RWPE1 (cell line): ENCODE measurements at regions not wholly inside any gene's neighbourhood (a gene's known extent, or its start where the extent isn't known, plus 50 kb on each side); places are given as distances from the start of the nearest gene placed in this dataset.

Source experiments
- CTCF ChIA-PET: fragments of 350-600 bp; sonication (Branson Sonifier 250); formaldehyde crosslinking; extraction: SDS; loops from one replicate; lab custom pipeline; 2021; lab: Yijun Ruan, JAX
- POLR2A ChIA-PET: fragments of 400-600 bp; formaldehyde crosslinking; extraction: SDS; loops from one replicate; lab custom pipeline; 2020; ENCODE audit warnings: antibody characterized with exemption; ENCODE audit not compliant: low non-redundant PET; lab: Yijun Ruan, JAX
- DNase-seq: peaks from one replicate; pipeline ENCODE4 v3.0.0; 2012; ENCODE audit warnings: low spot score
- H3K27ac ChIP-seq: fragments of 450-650 bp; 2 replicates; pipeline ENCODE4 v1.5.1; 2017
- TF ChIP-seq, protein P1 (sequence below): fragments of 450-650 bp; conservative IDR thresholded peaks from 2 replicates; pipeline ENCODE4 v1.5.1; 2017; ENCODE audit warnings: low read depth, mild to moderate bottlenecking

DNA sequence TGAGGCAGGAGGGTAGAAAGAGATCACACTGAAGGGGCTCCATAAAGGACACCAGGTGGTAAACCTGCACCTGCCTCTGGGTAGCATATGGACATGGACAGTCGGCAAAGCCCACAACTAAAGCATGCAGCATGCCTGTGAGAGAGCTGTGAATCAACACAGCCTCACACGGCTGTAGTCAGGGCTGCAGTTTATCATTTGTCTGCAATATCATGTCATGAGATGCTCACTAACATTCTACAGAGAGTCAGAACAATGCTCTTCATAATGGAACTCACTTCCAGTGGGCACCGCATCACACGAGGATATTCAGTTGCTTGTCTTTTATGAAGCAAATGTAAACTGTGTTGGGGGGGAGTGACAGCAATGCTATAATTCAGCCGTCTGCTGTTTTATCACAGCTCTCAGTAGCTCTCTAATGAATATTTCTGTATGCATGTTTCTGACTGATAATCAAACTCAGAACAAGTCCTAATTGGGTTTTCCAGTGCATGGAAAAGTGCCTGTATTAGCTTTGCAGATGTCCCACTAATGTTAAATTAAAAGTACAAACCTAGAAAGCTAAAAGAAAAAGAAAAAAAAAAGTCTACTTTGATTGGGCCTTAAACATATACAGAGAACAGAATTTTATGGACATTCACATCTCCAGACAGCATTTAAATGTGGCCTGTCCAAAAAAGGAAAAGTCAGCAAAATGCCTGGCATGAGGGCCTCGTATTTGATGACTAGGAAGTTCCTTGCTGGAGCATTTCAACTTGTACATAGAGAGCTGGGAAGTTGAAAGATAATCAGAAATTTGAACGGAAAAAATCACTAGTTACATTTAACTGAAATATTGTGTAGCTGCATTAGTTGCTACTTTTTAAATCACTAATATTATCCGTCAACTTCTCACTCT lies 406.1 kb upstream of the SOX11 start:
- DNase-seq = no peak
- TF ChIP-seq, protein P1, sequence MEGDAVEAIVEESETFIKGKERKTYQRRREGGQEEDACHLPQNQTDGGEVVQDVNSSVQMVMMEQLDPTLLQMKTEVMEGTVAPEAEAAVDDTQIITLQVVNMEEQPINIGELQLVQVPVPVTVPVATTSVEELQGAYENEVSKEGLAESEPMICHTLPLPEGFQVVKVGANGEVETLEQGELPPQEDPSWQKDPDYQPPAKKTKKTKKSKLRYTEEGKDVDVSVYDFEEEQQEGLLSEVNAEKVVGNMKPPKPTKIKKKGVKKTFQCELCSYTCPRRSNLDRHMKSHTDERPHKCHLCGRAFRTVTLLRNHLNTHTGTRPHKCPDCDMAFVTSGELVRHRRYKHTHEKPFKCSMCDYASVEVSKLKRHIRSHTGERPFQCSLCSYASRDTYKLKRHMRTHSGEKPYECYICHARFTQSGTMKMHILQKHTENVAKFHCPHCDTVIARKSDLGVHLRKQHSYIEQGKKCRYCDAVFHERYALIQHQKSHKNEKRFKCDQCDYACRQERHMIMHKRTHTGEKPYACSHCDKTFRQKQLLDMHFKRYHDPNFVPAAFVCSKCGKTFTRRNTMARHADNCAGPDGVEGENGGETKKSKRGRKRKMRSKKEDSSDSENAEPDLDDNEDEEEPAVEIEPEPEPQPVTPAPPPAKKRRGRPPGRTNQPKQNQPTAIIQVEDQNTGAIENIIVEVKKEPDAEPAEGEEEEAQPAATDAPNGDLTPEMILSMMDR = no peak
- ChIA-PET POLR2A (no interaction called here), CTCF (no interaction called here)
- no peak overlapping the region for H3K27ac ChIP-seq

DNA sequence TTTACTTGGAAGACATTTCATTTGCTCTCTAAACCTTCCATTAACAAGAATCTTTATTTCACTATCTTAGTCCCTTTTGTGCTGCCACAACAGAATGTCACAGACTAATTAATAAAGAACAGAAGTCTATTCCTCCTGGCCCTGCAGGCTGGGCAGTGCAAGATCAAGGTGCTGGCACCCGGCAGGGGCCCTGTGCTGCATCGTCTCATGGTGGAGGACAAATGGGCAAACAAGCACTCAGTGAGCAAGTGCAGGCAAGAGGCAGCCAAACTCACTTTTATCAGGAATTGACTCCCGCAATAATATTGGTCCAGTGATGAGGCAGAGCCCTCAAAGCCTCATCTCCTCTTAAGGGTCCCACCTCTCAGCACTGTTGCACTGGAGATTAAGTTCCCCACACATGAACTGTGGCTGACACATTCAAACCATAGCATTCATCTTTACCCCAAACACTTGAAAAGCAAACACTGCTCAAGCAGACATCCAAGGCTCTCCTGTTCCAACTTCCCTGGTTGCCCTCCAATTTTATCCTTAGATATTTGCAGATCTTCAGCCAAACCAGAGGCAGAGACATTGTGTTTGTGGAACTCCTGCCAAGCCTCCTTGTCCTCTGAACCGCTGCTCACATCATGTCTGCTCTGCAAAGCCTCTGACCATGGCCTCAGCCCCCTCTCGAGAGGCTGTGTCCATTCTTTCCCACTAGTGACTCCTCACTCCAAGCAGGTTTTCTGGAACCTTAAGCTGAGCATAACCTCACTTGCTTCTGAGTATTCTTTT lies 404.4 kb upstream of the SOX11 start:
- POLR2A ChIA-PET = no interaction called here

DNA sequence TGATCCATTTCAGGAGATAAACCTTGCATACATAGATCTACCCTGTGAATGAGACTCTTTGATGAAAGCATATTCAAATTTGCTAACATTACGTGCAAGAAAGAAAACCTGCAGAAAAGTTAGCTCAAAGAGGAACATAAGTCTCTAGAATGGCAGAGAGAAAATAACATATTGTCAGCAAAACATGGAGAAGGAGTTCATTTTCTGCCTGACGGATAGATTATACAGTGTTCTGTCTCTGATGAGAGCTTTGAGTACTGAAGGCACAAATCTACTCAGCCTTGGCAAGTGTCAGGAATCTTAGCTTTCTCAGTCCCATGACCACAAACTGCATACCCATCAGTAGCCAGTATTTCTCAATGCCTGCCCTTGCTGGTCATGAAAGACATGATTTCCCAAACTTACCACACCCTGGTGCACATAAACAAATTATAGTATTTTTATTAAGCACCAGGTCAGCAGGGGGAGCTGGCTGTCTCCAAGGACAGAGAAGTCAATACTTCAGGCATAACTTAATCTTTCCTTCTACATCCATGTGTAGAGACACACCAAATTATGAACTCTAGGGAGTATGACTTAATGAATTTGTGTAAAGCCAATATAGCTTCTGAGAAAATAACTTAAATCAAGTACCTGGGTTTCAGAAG lies 401.2 kb upstream of the SOX11 start:
- TF ChIP-seq, protein P1 = no peak
- ChIA-PET POLR2A (no interaction called here), CTCF (no interaction called here)
- DNase-seq = no peak
- H3K27ac ChIP-seq = no peak overlapping the region

More for the DNA sequence above, 404.4 kb upstream of the SOX11 start:
- H3K27ac ChIP-seq = no peak overlapping the region
- CTCF ChIA-PET = no interaction called here
- TF ChIP-seq, protein P1 = no peak
- no peak for DNase-seq

DNA sequence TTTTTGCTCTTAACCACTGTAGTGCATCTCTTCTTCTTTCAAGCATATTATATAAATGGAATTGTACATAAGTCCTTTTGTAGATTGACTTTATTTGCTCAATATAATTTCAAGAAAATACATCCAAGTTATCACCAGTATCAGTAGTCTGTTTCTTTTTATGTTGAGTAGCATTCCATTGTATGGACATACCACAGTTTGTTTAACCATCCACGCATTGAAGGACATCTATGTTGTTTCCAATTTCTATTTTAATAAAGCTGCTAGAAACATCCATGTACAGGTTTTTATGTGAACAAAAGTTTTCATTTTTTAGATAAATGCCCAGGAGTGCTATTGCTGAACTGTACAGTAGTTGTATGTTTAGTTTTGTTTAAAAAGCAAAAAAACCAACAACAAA lies 387.5 kb upstream of the SOX11 start:
- POLR2A ChIA-PET = no interaction called here

DNA sequence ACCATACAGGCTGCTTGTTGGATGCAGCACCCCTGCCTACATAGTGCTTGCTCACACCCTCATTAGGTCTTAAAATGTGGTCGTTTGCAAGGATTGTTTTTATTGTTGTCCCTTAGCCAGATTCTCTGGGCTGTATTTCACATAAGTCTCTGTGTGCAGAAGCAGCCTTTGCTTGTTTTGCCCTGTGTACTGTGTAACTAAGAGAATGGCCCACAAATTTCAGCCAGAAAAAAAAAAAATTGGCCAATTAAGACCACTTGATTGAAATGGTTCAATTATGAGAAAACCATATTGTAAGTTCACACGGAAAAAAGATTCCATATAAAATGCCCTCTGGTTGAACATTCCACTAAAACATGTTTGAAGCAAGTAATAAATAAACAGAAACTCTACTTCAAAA lies 377.1 kb upstream of the SOX11 start:
- no peak overlapping the region for H3K27ac ChIP-seq
- TF ChIP-seq, protein P1 = no peak
- CTCF ChIA-PET = no interaction called here
- DNase-seq = no peak
- POLR2A ChIA-PET = no interaction called here

More for the DNA sequence above, 387.5 kb upstream of the SOX11 start:
- no peak overlapping the region for H3K27ac ChIP-seq
- no peak for DNase-seq
- TF ChIP-seq, protein P1 = no peak
- CTCF ChIA-PET = no interaction called here

DNA sequence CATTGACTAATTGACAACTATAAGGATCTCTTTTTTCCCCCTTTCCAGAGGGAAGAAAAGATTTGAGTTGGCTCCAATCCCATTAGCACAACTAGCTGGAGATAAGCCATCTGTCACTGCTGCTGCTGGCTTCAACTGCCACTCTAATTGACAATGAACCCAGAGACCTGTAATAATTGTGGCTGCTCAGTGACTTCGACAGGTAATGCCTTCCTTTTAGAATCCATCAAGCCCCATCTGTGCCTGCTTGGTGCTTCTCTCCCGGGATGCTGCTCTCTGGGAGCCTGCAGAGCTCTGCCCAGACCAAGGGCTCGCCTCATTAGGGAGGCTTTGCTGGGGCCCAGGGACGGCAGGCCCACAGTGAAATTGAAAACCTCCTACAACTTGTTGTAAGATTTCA lies 376.7 kb upstream of the SOX11 start:
- DNase-seq = no peak
- no peak overlapping the region for H3K27ac ChIP-seq
- ChIA-PET CTCF (no interaction called here), POLR2A (no interaction called here)
- TF ChIP-seq, protein P1 = no peak
